ENCODE measurements at regions not wholly inside any gene's neighbourhood (a gene's known extent, or its start where the extent isn't known, plus 50 kb on each side); places are given as distances from the start of the nearest gene placed in this dataset.
A peak's percentile ranks its signal among the peaks of the same experiment; 100 is the strongest.

GRCh38 chr11:104582431-104582830, 315.8 kb downstream of the CASP12 start:
- no peak for DNase-seq

GRCh38 chr11:104581246-104581980, 316.8 kb downstream of the CASP12 start:
- peak in 1 of 3 experiments; percentile 54 for DNase-seq

GRCh38 chr11:104573441-104573990, 324.7 kb downstream of the CASP12 start:
- no peak for DNase-seq

- DNase-seq = no peak
Observed at GRCh38 chr11:104572279-104572678, 326.0 kb downstream of the CASP12 start.

- no peak for DNase-seq
Observed at GRCh38 chr11:104570078-104570701, 328.1 kb downstream of the CASP12 start.

- DNase-seq = no peak
Observed at GRCh38 chr11:104565583-104565961, 332.7 kb downstream of the CASP12 start.

- DNase-seq = no peak
Observed at GRCh38 chr11:104564921-104565582, 333.2 kb downstream of the CASP12 start.

GRCh38 chr11:104556606-104557301, 341.5 kb downstream of the CASP12 start:
- DNase-seq = no peak

- DNase-seq = no peak
Observed at GRCh38 chr11:104549019-104549418, 349.2 kb downstream of the CASP12 start.

- DNase-seq = peak in 1 of 3 experiments; percentile 57
Observed at GRCh38 chr11:104547996-104548661, 350.1 kb downstream of the CASP12 start.

GRCh38 chr11:104546501-104546900, 351.8 kb downstream of the CASP12 start:
- no peak for DNase-seq

- peak in 1 of 3 experiments; percentile 27 for DNase-seq
Observed at GRCh38 chr11:104541701-104542100, 356.6 kb downstream of the CASP12 start.

- no peak for DNase-seq
Observed at GRCh38 chr11:104538313-104538712, 359.9 kb downstream of the CASP12 start.

GRCh38 chr11:104534278-104534677, 364.0 kb downstream of the CASP12 start:
- DNase-seq = no peak

GRCh38 chr11:104531894-104532293, 366.4 kb downstream of the CASP12 start:
- DNase-seq = no peak

- DNase-seq = peak in 1 of 3 experiments; percentile 5
Observed at GRCh38 chr11:104531075-104531474, 367.1 kb upstream of the PDGFD start.

- DNase-seq = no peak
Observed at GRCh38 chr11:104529906-104530305, 366.0 kb upstream of the PDGFD start.

- no peak for DNase-seq
Observed at GRCh38 chr11:104529213-104529612, 365.3 kb upstream of the PDGFD start.

GRCh38 chr11:104526006-104526405, 362.1 kb upstream of the PDGFD start:
- no peak for DNase-seq

- no peak for DNase-seq
Observed at GRCh38 chr11:104525416-104525815, 361.5 kb upstream of the PDGFD start.

- no peak for DNase-seq
Observed at GRCh38 chr11:104524254-104524653, 360.3 kb upstream of the PDGFD start.

- peak in 1 of 3 experiments; percentile 15 for DNase-seq
Observed at GRCh38 chr11:104523611-104524010, 359.7 kb upstream of the PDGFD start.
